Aorta (tissue), 5 donors: ENCODE measurements at regions not wholly inside any gene's neighbourhood (a gene's known extent, or its start where the extent isn't known, plus 50 kb on each side); places are given as distances from the start of the nearest gene placed in this dataset.
"Not testable (repeated sequence)": the region's sequence is repeated elsewhere in the genome, so short reads cannot be mapped to it uniquely, and the experiment has no call there.

Experiments
- ATAC-seq: fragments of 200-7000 bp; cut with Tn5 transposase; one replicate; pipeline ENCODE4 v1.9.1; 2022; ENCODE audit warnings: moderate library complexity; ENCODE audit not compliant: low FRiP score
- DNase-seq, 2 donors: peaks; one replicate each; pipeline ENCODE4 v3.0.0-alpha.2; 2020
- H3K27ac ChIP-seq, 2 donors: one replicate each; pipeline ENCODE4 v1.5.1; 2013; ENCODE audit warnings: low read length in 2 of 2, mild to moderate bottlenecking in 2 of 2, moderate library complexity in 2 of 2, control low read depth in 1 of 2, inconsistent platforms in 1 of 2, low read depth in 1 of 2
- H3K27me3 ChIP-seq, 2 donors: one replicate each; pipeline ENCODE4 v1.6.1; 2013; ENCODE audit warnings: control low read depth in 1 of 2, low read length in 1 of 2, mild to moderate bottlenecking in 1 of 2, moderate library complexity in 1 of 2; ENCODE audit not compliant: insufficient read depth in 2 of 2, control insufficient read depth in 1 of 2
- H3K36me3 ChIP-seq, 2 donors: one replicate each; pipeline ENCODE4 v1.6.1; 2013; ENCODE audit warnings: control low read depth in 1 of 2, low read length in 1 of 2, mild to moderate bottlenecking in 1 of 2; ENCODE audit not compliant: insufficient read depth in 2 of 2, control insufficient read depth in 1 of 2
- H3K4me1 ChIP-seq, 2 donors: one replicate each; pipeline ENCODE4 v1.6.1; 2013; ENCODE audit warnings: low read length in 2 of 2, control low read depth in 1 of 2, mild to moderate bottlenecking in 1 of 2, moderate library complexity in 1 of 2; ENCODE audit not compliant: insufficient read depth in 2 of 2, control insufficient read depth in 1 of 2
- H3K4me3 ChIP-seq, 2 donors: one replicate each; pipeline ENCODE4 v1.5.1; 2013; ENCODE audit warnings: low read length in 2 of 2, control low read depth in 1 of 2, mild to moderate bottlenecking in 1 of 2
- H3K9me3 ChIP-seq: one replicate; pipeline ENCODE4 v1.6.1; 2013; ENCODE audit warnings: mild to moderate bottlenecking, low read length; ENCODE audit not compliant: control insufficient read depth
- WGBS, 2 donors: extraction: QIAGEN DNeasy Blood & Tissue Kit; methylation state at CpG; one replicate each; pipeline ENCODE4 v1.1.7; 2013; 5-methylcytosine and 5-hydroxymethylcytosine counted together
- intact Hi-C, 2 donors: fragments of 100-400 bp; cut with DNase I; formaldehyde crosslinking; loops; one replicate each; pipeline versions ENCODE4 v1.14.2 to v1.15.0; 2022
- donor health status: healthy with polysubstance abuse.
- donor health status: Bipolar disorder and iron deficiency.
- donor health status: DM: no; HTN: no; CAD: no.
- donor health status: DM: no; HTN: no; CAD: no.
- donor health status: DM: yes; HTN: yes; CAD: no.

DNA sequence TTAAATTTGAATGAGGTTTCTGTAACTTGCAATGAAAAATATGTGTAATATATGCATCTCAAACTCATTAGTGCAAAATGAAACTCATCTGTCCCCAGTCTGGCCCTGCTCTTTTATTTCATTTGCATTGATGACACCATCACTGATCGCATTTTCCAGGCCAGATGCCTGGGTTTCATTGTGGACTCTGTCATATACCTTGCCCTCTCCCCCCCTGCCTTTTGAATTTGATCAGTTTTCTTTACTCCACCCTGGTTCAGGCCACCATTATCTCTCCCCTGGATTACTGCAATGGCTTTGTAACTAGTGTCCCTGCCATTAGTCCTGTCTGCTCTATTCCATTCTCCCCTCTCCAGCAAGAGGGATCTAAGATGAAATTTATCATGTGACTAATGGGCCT, 360.6 kb upstream of the C11orf87 start:
- Histone ChIP-seq H3K4me1 (no peaks in the 10 kb centered on the region), H3K4me3 (no peak overlapping the region), H3K36me3 (no peaks in the 10 kb centered on the region), H3K9me3 (no peaks in the 10 kb centered on the region), H3K27ac (no peak overlapping the region), H3K27me3 (no peaks in the 10 kb centered on the region)
- 91 to 100% methylated on average over 1 of the region's 1 CpG for WGBS, 2 donors
- intact Hi-C loops, result no loop called here
- DNase-seq, result no peak
- no peak for ATAC-seq

DNA sequence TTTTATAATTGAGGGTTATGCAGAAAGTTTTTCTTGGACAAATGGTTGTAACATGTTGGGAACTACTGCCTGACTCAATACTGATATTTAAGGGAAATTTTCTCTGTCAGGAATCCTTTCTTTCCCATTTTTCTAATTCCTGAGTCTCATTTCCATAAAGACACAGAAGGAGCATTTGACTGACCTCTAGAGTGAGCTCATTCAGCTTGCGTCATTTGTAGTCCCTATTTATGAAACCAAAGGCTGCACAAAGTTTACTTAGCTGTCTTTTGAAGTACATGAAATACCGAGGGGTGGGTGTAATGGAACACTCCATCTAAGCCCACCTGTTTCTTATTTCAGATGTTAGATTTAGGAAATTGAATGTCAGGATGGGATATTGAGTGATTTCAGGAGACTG, 359.5 kb upstream of the C11orf87 start:
- Histone ChIP-seq H3K27me3 (no peaks in the 10 kb centered on the region), H3K9me3 (no peaks in the 10 kb centered on the region), H3K27ac (no peak overlapping the region), H3K4me3 (no peak overlapping the region), H3K36me3 (no peaks in the 10 kb centered on the region), H3K4me1 (no peaks in the 10 kb centered on the region)
- no peak for ATAC-seq
- WGBS, 2 donors, result 48 to 67% methylated on average over 2 of the region's 2 CpGs
- intact Hi-C loops, result no loop called here
- DNase-seq, result no peak

DNA sequence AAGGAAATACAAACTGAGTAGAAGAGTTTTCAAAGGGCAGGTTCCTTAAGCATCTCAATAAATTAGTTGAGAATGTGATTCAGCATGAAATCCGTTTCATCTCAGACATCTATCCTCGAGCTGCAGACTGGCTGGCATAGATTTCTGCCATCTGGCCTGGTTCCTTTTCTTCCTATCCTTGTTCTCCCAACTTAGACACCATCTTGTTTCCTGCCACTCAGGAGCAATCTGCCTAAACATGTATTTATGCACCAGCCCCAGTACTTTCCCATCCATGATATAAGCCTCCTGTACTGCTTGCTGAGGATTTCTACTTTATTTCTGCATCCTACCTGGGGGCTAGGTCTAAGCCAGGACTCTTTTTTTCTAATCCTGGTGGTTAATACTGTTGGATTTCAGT, 359.1 kb upstream of the C11orf87 start:
- no peaks in the 10 kb centered on the region for H3K4me1 ChIP-seq
- H3K27me3 ChIP-seq, result no peaks in the 10 kb centered on the region
- H3K9me3 ChIP-seq, result no peaks in the 10 kb centered on the region
- no peak overlapping the region for H3K27ac ChIP-seq
- H3K4me3 ChIP-seq, result no peak overlapping the region
- intact Hi-C loops, result no loop called here
- WGBS, 2 donors, result 72 to 75% methylated on average over 2 of the region's 2 CpGs
- ATAC-seq, result no peak
- H3K36me3 ChIP-seq, result no peaks in the 10 kb centered on the region
- no peak for DNase-seq

DNA sequence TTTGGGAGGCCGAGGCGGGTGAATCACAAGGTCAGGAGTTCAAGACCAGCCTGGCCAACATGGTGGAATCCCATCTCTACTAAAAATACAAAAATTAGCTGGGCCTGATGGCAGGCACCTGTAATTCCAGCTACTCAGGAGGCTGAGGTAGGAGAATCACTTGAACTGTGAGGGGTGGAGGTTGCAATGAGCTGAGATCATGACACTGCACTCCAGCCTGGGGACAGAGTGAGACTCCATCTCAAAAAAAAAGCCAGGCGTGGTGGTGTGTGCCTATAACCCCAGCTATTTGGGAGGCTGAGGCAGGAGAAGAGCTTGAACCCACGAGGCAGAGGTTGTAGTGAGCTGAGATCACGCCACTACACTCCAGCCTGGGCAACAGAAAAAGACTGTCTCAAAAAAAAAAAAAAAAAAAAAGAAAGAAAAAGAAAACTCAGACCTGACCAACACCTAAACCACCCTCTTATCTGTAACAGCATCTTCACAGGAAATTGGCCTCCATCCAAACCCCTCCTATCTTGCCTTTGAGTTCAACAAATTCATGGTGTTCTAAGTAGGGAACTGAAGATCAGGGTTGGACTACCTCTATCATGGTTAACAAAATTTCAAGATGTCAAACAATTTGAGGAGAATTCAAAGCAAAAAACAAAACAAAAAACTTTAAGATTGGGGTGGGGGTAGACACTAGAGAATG, 357.2 kb upstream of the C11orf87 start:
- DNase-seq, intact Hi-C loops: not testable (repeated sequence)
- WGBS, 2 donors, result 85 to 90% methylated on average over 5 of the region's 5 CpGs

DNA sequence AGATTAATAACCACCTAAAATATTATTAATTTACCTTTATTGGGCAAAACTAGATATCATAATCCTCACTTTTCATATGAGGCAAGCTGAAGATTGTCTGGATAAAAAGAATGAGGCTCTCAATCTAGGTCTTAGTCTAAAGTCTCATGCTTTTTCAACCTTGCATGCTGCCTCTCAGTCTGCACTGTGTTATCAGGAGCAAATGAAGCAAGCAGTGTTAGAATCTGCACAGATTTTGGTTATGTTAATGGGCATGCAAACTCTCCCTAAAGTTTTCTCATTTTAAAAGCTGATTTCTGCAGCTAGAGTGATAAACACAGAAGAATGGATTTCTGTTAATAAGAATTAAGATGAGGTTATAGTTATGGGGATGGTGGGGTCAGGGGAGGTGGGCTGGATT, 350.7 kb upstream of the C11orf87 start:
- intact Hi-C loops, result no loop called here
- DNase-seq (no peak), ATAC-seq (no peak)
- no peaks in the 10 kb centered on the region for H3K27me3 ChIP-seq
- H3K36me3 ChIP-seq, result no peaks in the 10 kb centered on the region
- H3K27ac ChIP-seq, result no peak overlapping the region
- H3K4me1 ChIP-seq, result peaks cover 2 to 8% of the 10 kb centered on the region in 2 donors
- no peak overlapping the region for H3K4me3 ChIP-seq
- no peaks in the 10 kb centered on the region for H3K9me3 ChIP-seq

More for the DNA sequence above, 357.2 kb upstream of the C11orf87 start:
- not testable (repeated sequence) for H3K36me3 ChIP-seq, H3K27ac ChIP-seq, H3K4me1 ChIP-seq, H3K4me3 ChIP-seq, H3K9me3 ChIP-seq, ATAC-seq, H3K27me3 ChIP-seq

DNA sequence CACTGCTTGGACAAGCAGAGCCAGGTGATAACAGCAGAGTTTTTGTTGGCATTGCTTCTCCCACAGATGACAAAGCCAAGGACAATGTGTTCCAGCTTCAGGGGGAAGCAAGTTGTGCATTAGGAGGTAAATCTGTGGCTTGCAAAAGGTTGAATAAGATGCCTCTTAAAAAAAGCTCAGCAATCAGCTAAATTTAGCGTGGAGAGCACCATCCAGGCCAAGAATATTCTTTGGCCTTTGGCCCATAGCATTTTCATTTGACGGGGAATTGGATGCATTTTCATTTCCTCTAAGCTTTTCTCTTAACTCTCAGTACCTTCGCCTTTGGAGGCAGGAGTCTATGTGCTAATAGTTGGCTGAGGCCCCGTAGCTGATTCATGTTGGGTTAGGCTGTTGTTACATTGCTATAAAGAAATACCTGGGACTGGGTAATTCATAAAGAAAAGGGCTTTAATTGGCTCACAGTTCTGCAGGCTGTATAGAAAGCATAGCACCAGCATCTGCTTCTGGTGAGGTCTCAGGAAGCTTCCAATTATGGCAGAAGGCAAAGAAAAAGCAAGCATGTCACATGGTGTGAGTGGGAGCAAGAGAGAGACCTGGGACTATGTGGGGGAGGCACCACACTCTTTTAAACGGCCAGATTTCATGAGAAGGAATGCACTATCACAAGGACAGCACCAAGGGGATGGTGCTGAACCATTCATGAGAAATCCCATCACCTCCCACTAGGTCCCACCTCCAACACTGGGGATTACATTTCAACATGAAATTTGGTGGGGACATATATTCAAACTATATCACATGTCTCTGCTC, 350.1 kb upstream of the C11orf87 start:
- Histone ChIP-seq H3K9me3 (no peaks in the 10 kb centered on the region), H3K4me3 (no peak overlapping the region), H3K36me3 (no peaks in the 10 kb centered on the region), H3K27me3 (no peaks in the 10 kb centered on the region), H3K27ac (peak overlapping the region; percentile 10 to 38), H3K4me1 (peaks cover 2 to 8% of the 10 kb centered on the region in 2 donors)
- 4% methylated on average over 5 of the region's 5 CpGs for WGBS, 2 donors
- DNase-seq, result peak in 1 of 2 donors; percentile 55
- peak; percentile 62 for ATAC-seq
- intact Hi-C loops, result no loop called here

DNA sequence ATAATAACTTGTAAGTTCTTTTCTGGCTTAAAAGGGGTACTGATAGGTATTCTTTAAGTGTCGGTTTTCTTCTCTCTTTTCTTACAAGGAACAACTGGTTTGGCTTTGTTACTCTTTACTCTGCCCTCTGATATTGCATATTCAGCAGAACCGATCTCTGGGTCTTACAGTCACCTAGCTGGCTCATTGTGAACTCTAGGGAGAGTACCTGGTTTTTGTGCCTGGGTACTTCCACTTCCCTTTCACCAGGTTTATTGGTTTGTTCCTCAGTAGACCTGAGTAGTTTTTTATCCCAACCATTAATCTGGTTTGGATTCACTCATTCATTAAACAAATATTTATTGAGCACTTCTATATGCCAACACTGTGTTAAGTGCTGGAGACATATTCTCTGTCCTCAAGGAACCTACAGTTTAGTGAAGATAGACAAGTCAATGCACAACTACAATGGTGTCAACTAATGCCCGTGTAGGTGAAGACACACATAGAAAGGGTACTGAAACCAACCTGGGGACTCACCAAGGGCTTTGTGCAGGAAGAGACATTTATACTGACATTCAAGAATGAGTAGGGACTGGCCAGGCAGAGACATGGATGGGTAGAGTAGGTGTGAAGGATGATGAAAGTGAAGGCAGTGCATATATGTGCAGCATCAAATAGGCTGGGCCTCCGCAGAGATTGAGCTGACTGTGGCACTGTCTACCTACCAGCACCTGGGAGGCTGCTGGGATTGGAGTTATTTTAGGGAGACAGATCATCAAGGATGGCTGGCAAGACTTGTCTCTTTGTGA, 348.8 kb upstream of the C11orf87 start:
- DNase-seq (no peak), ATAC-seq (no peak)
- H3K27ac ChIP-seq, result no peak overlapping the region
- H3K27me3 ChIP-seq, result no peaks in the 10 kb centered on the region
- intact Hi-C loops, result no loop called here
- H3K36me3 ChIP-seq, result no peaks in the 10 kb centered on the region
- no peaks in the 10 kb centered on the region for H3K9me3 ChIP-seq
- no peak overlapping the region for H3K4me3 ChIP-seq
- 91 to 96% methylated on average over 4 of the region's 4 CpGs for WGBS, 2 donors
- peaks cover 2 to 8% of the 10 kb centered on the region in 2 donors for H3K4me1 ChIP-seq

DNA sequence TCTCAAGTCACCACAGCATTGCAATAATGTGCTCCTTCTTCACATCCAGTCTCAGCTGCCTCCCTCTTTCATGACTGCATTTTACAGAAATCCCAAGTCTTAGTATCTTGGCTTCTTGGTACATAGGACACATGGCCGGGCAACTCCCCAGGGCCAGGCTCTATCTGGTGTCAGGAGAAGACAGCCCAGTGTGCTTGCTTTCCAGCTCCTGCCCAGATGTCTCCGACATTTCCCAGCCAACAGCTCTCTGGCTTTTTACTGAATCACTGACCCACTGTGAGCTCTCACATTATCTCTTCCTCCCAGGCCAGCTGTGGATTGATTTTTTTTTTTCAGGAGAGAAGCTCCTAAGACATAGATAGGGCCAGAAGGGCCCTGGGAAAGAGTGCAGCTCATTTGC, 346.0 kb upstream of the C11orf87 start:
- intact Hi-C loops, result no loop called here
- Histone ChIP-seq H3K4me3 (no peak overlapping the region), H3K27ac (no peak overlapping the region), H3K4me1 (peaks cover 2 to 8% of the 10 kb centered on the region in 2 donors), H3K27me3 (no peaks in the 10 kb centered on the region), H3K9me3 (no peaks in the 10 kb centered on the region), H3K36me3 (no peaks in the 10 kb centered on the region)
- ATAC-seq (no peak), DNase-seq (no peak)
- WGBS, 2 donors, result 81 to 88% methylated on average over 2 of the region's 2 CpGs
